Mucosa of gallbladder (tissue), 1 donor: ENCODE measurements at regions not wholly inside any gene's neighbourhood (a gene's known extent, or its start where the extent isn't known, plus 50 kb on each side); places are given as distances from the start of the nearest gene placed in this dataset.

ENCODE experiments used
- DNase-seq: peaks from one replicate; pipeline ENCODE4 v3.0.0-alpha.2; 2020; ENCODE audit warnings: low spot score
- donor health status: DM: no; HTN: no; CAD: no.

DNA sequence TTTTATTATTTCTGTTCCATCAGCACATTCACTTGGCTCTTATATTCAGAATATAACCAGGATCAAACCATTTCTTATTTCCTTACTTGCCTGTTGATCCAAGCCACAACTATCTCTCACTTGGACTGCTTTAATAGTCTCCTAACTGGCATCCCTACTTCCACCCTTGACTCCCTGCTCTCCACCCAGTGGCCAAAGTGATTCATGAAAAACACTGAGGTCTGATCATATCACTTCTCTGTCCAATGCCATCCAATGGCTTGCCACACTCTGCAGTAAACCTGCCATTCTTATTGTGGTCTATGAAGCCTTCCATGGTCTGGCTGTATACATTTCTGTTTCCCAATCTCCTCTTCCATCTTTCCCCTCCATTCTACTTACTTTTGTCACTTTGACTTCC, 576.1 kb downstream of the PDCD6IP start:
- no peak for DNase-seq

GRCh38 chr3:34376691-34377090, 578.3 kb downstream of the PDCD6IP start:
- DNase-seq = no peak

GRCh38 chr3:34377961-34378360, 579.5 kb downstream of the PDCD6IP start:
- peak; percentile 73 for DNase-seq

DNA sequence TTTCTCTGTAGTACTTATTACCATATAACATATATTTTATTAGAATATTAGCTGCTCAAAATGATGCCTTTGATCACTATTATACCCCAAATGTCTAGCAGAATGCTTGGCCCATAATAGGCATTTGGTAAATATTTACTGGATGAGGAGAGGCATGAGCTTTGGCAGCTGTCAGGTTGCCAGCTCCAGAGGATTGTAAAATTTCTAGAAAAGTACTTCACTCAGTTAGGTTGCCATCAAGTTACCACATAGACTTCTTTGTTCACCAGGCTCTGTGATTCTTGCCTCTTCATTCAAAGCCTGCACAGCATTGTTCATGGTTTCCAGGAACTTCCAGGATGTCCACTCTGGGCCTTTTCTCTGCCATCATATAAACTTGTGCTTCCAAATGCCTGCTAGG, 582.8 kb downstream of the PDCD6IP start:
- DNase-seq = no peak

DNA sequence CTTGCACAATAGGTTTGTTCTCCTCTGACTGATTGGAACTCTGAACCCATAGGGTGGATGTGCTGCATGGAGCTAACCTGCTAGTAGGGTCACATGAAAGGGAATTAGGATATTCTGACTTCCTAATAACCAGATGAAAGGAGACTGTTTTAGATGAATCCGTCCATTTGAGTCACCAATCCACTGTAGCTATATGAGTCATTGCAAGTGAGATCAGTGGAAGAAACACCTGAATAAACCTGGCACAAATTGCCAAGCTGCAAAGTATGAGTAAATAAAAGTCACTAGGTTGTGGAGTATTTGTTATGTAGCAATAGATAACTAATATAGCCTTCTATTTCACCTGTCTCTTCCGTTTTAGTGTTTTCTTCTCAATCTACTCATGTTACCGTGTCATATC, 584.4 kb downstream of the PDCD6IP start:
- no peak for DNase-seq

DNA sequence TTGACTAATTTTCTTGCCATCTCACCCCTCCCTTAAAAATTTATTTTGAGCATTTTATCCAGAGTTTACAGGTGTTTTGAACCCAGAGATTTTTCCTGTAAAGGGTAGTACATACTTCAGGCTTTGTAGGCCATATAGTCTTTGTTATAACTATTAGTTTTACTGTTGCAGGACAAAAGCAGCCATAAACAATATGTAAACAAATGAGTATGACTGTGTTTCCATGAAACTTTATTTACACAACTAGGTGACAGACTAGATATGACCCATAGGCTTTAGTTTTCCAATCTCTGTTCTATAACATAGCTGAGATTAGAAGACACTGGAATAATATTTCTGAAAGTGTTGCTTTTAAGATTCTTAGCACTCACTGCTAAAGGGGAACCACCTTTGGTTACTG, 587.9 kb downstream of the PDCD6IP start:
- DNase-seq = no peak

DNA sequence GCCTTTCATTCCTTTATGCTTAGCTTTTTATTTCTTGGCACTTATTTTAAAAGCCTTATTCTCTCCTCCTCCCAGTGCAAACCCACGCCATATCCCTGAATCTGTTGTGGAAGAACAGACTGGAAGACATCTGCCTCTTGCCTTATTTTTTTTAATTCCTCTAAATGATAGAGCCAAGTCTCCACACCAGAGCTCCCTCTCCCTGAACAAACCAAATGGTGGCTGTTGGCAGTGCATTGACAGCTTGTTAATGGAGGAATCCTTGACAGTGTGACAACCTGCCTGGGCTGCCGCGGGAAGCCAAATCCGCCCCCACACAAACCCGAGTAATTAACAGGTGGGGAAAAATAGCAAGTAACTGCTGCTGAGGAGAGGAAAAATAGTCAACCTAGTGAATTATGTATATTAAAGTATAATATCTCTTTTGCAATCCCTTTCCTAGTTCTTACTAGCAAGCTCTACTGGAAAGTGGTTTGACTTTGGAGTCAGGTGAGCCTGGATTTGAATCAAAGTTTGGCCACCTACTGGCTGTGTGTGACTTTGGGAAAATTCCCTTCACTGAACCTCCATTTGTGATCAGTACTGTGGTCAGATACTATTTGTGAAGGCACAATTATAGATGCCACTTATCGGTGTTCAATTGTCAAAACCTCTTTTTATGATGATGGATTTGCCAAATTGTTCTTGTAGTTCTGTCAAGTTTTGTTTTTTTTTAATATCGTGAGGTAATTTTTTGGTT, 589.6 kb downstream of the PDCD6IP start:
- no peak for DNase-seq

GRCh38 chr3:34388830-34389229, 590.4 kb downstream of the PDCD6IP start:
- DNase-seq = no peak

DNA sequence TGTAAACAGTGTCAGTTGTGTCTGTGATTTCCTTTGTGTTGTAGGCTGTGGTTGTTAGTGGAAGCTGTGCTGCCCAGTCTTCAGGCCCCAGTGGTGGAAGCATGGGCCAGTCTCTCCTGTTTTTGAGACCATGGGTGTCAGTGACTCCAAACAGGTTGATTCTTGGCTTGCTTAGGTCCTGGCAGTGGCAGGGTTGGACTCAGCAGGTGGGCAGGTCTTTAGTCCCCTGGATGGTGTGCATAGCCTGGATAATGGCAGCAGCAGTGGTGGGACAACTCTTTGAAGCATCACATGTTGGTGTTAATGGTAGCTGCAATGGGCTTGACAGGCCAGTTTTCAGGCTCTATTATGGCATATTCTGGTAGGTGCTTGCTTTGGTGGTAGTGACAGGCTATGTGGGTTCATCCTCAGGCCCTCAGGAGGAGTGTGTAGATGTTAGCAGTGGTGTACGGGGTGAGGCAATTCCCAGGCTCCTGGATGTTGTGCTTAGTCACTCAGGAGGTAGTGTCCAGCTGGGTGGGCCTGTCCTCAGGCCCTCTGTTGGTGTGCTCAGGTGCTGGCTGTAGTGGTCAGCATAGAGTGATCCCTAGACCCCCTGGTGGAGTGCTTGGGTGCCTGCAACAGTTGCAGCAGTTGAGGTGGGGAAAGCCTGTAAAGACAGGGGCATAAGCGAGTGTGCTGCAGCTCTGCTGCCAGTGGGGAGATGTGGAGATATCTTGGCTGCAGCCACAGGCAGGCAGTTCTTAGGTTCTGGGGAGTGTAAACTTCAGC, 596.7 kb downstream of the PDCD6IP start:
- no peak for DNase-seq

DNA sequence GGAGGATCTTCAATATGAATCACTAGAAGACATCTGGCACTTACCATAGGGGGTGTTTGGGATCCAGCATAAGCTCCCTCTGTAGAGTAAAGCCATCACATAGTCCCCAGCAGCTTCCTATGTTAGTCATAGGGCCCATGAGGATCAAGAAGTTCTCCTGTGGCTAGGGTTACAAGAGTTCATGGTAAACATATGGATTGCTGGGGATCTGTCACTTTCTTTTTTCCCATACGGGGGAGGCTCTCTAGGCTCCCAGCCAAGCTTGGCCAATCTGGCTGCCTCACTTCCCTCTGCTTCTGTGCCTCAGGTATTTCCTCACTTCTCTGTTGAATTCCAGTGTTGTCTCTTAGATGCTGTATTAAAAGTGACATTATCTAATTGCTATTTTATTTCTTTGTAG, 597.9 kb downstream of the PDCD6IP start:
- DNase-seq = no peak

GRCh38 chr3:34396956-34397355, 598.5 kb downstream of the PDCD6IP start:
- DNase-seq = no peak

DNA sequence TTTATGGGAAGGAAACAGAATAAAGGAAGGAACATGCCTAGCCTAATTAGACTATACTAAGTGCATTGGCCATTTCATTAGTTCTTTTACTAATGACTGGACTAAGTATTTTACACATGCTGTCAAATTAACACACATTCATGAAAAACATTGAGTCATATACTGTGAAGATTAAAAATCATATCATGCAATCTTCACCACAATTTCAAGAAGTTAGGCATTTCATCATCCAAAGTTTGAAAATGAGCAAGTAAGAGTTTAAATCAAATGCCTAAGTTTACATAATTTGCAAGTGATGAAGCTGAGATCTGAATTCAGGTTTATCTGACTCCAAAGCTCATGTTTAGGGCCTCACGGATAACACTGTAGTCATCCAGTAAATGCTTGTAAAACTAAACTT, 601.0 kb downstream of the PDCD6IP start:
- no peak for DNase-seq

DNA sequence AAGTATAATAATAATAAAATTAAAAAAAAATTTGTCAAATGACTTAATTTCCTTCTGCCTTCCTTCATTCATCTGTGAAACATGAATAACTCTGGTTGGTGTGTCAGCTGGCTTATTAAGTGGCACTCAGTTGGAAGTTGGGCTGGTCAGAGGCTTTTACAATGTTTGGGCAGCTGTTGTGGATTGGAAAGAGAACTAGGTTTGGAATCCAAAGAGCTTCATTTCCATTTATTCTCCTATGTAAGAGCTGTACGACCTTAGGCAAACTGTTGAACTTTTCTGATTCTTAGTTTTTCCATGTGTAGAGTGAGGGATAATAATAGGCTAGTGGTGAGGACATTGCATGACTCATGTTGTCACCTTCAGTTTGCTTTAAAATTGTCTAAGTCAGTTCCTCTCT, 606.7 kb downstream of the PDCD6IP start:
- no peak for DNase-seq

DNA sequence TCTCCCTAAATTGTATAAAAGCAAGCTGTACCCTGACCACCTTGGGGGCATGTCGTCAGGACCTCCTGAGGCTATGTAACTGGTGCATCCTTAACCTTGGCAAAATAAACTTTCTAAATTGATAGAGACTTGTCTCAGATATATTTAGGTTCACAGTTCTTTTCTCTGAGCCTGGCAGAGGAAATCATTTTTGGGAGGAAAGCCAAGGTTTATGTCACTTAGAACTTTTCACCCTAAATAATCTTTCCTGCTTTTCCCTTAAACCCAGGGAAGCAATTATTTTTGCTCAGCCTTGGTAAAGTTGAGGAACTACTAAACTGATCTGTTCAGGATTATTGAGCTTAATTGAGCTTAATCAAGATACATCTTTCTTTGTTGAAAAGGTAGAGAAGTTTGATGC, 608.9 kb downstream of the PDCD6IP start:
- DNase-seq = no peak

DNA sequence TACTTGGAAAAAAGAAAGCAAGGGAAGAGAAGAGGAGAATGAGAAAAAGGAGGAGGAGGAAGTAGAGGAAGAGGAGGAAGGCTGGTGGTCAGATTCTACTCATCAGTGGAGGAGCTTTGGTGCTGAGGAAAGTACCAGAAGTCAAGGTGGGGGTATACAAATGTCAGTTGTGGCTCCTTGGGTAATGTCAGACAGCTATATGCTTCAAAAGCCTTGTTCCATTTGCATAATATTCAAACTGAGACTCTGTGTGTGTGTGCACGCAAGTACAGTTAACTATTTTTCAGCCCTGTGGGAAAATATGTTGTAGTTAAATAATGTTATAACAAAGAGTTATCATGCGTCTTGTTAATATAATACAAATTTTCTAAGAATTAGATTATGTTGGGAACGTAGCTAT, 609.7 kb downstream of the PDCD6IP start:
- no peak for DNase-seq

DNA sequence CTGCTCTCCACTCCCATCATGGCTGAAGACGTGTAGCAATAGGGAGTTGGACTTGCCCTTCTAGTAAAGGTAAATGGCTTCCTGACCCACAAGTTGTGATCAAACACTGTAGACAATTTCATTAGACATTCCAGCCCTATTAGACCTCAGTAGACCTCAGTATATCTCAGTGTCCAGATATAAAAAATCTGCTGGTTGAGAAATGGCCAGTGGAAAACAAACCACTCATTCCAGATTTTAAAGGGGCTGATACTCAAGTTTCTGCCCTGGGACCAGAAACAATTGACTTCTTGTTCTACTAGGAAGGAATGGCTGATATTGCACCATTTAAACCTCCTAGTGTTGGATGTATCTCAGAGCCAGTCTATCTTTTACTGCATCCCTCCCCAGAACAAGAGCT, 613.2 kb downstream of the PDCD6IP start:
- DNase-seq = no peak

- no peak for DNase-seq
These were observed 621.4 kb downstream of the PDCD6IP start for GRCh38 chr3:34419801-34420200.

GRCh38 chr3:34421762-34422161, 623.3 kb downstream of the PDCD6IP start:
- no peak for DNase-seq

- DNase-seq = no peak
These were observed 641.4 kb downstream of the PDCD6IP start for GRCh38 chr3:34439796-34440195.

GRCh38 chr3:34444137-34444536, 645.7 kb downstream of the PDCD6IP start:
- no peak for DNase-seq

- no peak for DNase-seq
These were observed 650.9 kb downstream of the PDCD6IP start for GRCh38 chr3:34449305-34449704.

- no peak for DNase-seq
These were observed 665.0 kb downstream of the PDCD6IP start for GRCh38 chr3:34463414-34463813.

DNA sequence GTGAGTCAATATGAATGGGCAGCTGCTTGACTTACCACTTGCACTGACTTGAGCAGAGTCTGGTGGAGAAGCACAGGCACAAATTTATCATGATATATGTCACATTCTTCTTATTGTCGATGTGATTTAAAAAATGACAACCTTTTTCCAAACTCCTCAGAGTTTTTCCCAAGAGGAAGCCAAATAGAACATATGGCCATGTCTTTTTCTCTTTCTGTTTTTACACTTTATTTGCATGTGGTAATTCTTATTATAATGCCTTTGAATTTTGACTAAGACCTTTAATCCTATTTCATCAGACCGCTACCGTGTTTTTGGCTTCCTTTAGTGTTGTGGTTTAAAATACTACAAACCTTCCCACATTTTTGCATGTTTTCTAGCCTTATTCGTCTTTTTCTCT, 666.2 kb downstream of the PDCD6IP start:
- no peak for DNase-seq

DNA sequence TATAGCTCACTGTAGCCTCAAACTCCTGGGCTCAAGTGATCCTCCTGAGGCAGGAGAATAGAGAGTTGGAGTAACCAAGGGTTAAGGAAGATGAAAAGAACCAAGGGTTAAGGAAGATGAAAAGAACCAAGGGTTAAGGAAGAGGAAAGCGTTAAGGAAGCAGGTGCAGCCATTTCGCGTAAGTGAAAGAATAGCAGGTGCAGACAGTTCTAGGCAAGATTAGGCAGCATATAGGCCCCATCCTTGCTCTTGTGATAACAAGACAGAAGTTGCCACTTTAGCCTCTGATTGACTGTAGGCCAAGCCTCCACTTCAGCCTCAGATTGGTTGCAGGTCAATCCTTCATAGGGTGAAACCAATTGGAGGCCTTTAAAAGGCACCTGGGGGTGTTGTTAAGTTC, 677.4 kb downstream of the PDCD6IP start:
- DNase-seq = no peak
